ENCODE measurements at regions not wholly inside any gene's neighbourhood (a gene's known extent, or its start where the extent isn't known, plus 50 kb on each side); places are given as distances from the start of the nearest gene placed in this dataset.

DNA sequence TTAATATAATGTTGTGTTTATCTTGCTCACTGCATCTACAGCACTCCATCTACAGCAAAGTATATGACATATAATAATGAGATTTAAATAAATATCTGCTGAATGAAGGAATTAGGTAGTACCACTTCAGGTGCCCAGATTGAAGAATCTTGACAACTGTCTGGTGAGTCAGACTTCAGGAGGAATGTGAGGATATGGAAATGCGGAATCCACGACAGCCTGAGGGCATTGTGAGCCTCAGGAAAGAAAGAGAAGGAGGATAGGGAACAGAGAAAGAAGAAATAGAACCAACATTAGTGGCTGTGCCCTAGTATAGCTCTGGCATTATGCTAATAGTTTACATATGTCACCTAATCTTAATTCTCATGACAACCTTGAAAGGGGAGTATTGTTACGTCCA is 304.4 kb downstream of the AASDHPPT start:
- DNase-seq (ENCODE audit: insufficient read length, low spot score), result no peak
- FAIRE-seq, result no peak
- TF ChIP-seq, protein P1, sequence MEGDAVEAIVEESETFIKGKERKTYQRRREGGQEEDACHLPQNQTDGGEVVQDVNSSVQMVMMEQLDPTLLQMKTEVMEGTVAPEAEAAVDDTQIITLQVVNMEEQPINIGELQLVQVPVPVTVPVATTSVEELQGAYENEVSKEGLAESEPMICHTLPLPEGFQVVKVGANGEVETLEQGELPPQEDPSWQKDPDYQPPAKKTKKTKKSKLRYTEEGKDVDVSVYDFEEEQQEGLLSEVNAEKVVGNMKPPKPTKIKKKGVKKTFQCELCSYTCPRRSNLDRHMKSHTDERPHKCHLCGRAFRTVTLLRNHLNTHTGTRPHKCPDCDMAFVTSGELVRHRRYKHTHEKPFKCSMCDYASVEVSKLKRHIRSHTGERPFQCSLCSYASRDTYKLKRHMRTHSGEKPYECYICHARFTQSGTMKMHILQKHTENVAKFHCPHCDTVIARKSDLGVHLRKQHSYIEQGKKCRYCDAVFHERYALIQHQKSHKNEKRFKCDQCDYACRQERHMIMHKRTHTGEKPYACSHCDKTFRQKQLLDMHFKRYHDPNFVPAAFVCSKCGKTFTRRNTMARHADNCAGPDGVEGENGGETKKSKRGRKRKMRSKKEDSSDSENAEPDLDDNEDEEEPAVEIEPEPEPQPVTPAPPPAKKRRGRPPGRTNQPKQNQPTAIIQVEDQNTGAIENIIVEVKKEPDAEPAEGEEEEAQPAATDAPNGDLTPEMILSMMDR (IDR thresholded peaks at IDR 0.05; ENCODE audit: insufficient read depth, missing control alignments), result no peak

DNA sequence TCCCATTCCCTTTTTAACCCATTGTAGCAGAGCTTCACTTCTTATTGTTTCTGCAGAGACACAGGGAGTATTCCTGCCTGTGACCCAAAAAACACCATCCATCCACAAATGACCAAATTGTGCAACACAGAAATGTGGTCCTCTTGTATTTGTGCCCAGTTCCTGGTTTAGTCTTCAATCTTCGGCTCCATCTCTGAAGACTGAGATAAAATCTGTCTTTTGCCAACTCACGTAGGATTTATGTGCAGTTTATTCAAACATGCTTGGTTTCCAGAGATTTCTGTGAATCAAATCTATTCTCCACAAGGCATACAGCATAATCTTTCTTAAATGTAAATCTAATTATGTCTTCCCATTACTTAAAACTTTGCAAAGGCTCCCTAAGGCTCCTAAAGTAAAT is 307.0 kb downstream of the AASDHPPT start:
- no peak for FAIRE-seq
- TF ChIP-seq, protein P1 (IDR thresholded peaks at IDR 0.05; ENCODE audit: insufficient read depth, missing control alignments), result no peak
- no peak for DNase-seq (ENCODE audit: insufficient read length, low spot score)

DNA sequence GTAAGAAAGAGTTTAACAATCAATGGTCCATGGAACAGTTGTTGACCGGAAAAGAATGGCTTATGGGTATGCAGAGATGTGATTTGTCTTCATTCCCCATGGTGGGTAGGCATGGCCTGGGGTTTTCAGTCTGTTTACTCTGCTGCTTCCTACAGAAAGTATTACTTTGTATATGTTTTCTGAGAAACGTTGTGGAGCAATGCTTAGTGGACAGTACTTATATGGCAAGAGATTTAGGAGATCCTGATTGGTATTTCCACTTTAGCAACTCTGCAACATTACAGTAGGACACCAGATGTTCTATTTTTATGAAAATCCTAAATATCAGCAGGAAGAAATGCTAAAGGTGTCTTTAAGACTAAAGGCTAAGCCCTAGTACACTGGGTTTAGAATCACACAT is 309.1 kb downstream of the AASDHPPT start:
- FAIRE-seq (no peak), DNase-seq (ENCODE audit: insufficient read length, low spot score) (no peak)
- TF ChIP-seq, protein P1 (IDR thresholded peaks at IDR 0.05; ENCODE audit: insufficient read depth, missing control alignments), result no peak

DNA sequence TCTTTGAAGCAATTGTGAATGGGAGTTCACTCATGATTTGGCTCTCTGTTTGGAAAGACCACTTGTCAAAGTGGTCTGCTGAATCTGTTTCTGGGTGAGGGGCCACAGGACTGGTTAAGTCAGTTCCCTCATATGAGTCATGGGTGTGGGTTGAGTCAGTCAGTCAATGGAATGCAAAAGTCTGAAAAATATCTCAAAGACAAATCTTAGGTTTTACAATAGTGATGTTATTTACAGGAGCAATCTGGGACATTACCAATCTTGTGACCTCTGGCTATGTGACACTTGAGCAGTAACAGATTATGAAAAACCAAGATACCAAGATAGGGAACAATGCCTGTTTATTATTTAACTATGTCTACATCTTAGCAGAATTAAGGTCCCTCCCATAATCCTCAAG is 311.6 kb downstream of the AASDHPPT start:
- DNase-seq (ENCODE audit: insufficient read length, low spot score) (no peak), FAIRE-seq (no peak)
- TF ChIP-seq, protein P1 (IDR thresholded peaks at IDR 0.05; ENCODE audit: insufficient read depth, missing control alignments), result no peak

DNA sequence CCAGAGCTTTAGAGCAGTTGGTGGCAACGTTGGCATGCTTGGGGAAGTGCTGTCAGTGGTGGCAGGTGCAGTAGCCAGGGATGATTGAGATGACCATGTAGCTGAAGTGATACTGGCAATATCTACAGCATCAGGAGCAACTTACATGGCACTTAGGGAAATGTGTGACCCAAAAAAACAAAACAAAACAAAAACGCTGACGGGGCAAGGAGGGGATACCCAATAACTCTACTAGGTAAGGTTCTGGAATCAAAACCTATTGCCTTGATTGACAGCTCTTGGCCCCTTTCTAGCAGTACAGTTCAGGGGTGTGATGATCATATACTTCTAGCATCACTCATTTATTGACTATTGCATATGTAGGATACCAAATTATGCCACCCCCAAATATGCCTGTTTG is 312.6 kb downstream of the AASDHPPT start:
- TF ChIP-seq, protein P1 (IDR thresholded peaks at IDR 0.05; ENCODE audit: insufficient read depth, missing control alignments), result no peak
- no peak for FAIRE-seq
- DNase-seq (ENCODE audit: insufficient read length, low spot score), result no peak

DNA sequence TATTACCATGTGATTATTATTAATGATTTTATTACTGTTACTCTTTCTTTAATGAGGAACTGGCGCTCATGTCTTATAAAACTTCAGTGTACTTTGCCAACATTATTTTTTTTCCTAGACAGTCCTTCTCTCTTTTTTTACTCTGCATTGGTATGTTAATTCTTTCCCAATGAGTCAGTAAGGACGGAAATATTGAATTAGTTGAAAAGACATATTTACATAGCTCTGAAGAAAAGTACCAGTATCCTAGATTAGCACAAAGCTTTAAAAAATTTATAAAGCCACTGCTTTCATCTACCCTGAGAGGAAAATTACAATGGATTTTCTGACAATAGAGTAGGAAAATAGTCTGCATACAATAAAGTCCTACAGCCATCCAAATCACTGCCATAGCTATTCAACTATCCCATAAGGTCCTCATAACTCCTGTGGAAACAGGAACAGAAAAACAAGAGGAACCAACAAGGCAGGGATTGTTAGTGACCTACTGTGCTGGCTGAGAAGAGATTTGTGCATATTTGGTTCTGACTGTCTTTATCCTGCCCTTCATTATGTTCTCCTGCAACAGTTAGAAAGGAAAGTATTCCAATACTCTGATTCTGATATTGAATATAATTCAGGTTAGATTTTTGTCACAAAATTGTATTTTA is 314.4 kb downstream of the AASDHPPT start:
- TF ChIP-seq, protein P1 (IDR thresholded peaks at IDR 0.05; ENCODE audit: insufficient read depth, missing control alignments), result no peak
- DNase-seq (ENCODE audit: insufficient read length, low spot score) (no peak), FAIRE-seq (no peak)

DNA sequence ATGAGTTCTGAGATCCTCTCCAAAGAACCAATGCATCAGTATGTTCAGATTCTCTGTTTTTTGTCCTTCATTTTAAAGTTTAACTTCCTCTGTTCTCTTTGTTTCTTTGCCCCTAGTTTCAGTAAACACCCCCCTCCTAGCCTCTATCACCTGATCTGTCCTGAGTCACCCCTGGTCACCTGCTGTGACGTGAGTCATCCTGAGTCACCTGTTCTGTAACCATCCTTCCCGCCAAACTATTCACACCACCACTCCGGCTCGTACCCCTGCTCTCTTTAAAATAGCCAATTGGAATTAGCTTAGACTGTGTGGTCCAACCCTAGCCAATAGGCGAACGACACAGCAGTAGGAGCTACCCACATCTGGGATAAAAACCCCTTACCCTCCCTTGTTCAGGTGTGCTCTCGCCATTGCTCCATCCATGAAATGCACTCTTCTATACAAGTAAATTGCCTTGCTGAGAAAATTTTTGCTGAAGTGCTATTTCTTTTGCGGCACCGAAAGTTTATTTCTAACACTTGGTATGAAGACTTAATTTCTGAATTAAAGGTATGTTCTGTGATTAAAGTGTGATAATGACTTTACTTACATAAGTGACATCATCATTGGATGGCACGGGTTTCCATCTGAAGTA is 318.4 kb downstream of the AASDHPPT start:
- DNase-seq (ENCODE audit: insufficient read length, low spot score) (no peak), FAIRE-seq (no peak)
- TF ChIP-seq, protein P1 (IDR thresholded peaks at IDR 0.05; ENCODE audit: insufficient read depth, missing control alignments), result no peak
